ENCODE measurements at regions not wholly inside any gene's neighbourhood (a gene's known extent, or its start where the extent isn't known, plus 50 kb on each side); places are given as distances from the start of the nearest gene placed in this dataset.

DNA sequence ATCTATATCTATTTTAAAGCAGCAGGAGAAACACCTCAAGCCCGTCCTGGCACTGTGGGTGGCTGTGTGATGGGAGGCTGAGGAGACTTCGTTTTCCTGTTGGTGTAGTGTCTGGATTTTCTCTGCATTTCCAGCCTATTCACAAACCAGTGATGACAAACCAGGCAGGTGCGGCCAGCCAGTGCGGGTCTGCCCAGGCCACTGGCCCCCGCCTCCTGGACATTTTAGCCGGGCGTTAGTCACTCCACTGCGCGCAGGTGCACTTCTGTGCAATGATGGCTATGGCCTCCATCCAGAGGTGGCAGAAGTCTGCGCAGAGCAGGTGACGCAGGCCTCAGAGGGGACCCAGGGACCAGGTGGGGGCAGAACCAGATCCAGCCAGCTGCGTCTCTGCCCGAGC lies 64.9 kb upstream of the PITRM1 start:
- no peaks in the 10 kb centered on the region for H3K9me2 ChIP-seq (replicated peaks; ENCODE audit: low read depth, low read length)
- H3K4me1 ChIP-seq (ENCODE audit: insufficient read depth, low read length, poor library complexity, severe bottlenecking) = no peaks in the 10 kb centered on the region
- no peaks in the 10 kb centered on the region for H3F3A ChIP-seq (ENCODE audit: low read depth)
- H3K4me3 ChIP-seq (ENCODE audit: low read length, poor library complexity, severe bottlenecking) = no peak overlapping the region
- no peak overlapping the region for H3K4me2 ChIP-seq (ENCODE audit: low read depth, low read length, poor library complexity, severe bottlenecking)
- H2AFZ ChIP-seq (ENCODE audit: low read length) = no peak overlapping the region
- no peaks in the 10 kb centered on the region for H3K79me2 ChIP-seq (ENCODE audit: insufficient read depth, low read length)
- no peak for TF ChIP-seq EZH2phosphoT487 (IDR thresholded peaks at IDR 0.05; ENCODE audit: borderline replicate concordance)
- TF ChIP-seq, protein P1, sequence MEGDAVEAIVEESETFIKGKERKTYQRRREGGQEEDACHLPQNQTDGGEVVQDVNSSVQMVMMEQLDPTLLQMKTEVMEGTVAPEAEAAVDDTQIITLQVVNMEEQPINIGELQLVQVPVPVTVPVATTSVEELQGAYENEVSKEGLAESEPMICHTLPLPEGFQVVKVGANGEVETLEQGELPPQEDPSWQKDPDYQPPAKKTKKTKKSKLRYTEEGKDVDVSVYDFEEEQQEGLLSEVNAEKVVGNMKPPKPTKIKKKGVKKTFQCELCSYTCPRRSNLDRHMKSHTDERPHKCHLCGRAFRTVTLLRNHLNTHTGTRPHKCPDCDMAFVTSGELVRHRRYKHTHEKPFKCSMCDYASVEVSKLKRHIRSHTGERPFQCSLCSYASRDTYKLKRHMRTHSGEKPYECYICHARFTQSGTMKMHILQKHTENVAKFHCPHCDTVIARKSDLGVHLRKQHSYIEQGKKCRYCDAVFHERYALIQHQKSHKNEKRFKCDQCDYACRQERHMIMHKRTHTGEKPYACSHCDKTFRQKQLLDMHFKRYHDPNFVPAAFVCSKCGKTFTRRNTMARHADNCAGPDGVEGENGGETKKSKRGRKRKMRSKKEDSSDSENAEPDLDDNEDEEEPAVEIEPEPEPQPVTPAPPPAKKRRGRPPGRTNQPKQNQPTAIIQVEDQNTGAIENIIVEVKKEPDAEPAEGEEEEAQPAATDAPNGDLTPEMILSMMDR (conservative IDR thresholded peaks at IDR 0.05; ENCODE audit: low read length) = no peak
- no peaks in the 10 kb centered on the region for H3K27me3 ChIP-seq (ENCODE audit: insufficient read depth, low read length, poor library complexity, severe bottlenecking)
- H3K9me3 ChIP-seq (ENCODE audit: insufficient read depth, low read depth, low read length) = no peaks in the 10 kb centered on the region
- H3K9ac ChIP-seq (ENCODE audit: low read depth, low read length, poor library complexity, severe bottlenecking) = no peak overlapping the region
- no peaks in the 10 kb centered on the region for H3K36me3 ChIP-seq (ENCODE audit: insufficient read depth, low read length)
- H4K20me1 ChIP-seq (ENCODE audit: insufficient read depth, low read length, poor library complexity, severe bottlenecking) = no peaks in the 10 kb centered on the region

DNA sequence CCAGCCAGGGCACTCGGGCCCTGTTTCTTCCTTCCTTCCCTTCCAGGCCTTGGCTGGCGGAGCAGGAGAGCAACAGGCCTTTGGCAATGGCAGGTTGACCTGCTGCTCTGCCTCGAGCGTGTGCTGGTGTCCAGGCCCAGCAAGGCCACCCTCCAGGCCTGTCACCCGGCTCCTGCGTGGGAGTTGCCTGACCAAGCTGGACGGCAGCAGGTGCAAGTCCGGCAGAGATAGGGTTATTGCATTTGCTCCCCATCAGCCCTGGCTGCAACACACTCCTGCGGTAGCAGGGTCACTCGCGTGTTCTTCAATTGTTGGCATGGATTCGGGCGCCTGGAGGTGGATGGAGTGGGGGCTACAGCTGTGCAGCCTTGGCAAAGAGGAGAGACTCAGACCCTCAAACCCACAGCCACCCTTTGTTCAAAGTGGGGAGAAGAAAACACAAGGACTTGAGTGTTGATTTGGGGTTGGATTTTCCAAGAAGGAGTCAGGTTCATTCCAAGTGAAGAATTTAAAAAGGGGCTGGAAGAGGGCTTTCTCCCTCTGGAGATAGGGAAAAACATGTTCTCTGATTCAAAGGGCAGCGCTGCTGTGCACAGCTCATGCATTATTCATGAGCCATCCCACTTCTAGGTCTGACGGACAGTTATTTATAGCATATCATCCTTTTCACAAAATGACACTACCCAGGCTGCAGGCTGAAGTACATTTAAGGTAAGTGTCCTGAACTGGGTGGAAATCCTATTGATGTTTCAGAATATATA lies 64.2 kb upstream of the PITRM1 start:
- Histone ChIP-seq H3K36me3 (ENCODE audit: insufficient read depth, low read length) (no peaks in the 10 kb centered on the region), H2AFZ (ENCODE audit: low read length) (no peak overlapping the region)

DNA sequence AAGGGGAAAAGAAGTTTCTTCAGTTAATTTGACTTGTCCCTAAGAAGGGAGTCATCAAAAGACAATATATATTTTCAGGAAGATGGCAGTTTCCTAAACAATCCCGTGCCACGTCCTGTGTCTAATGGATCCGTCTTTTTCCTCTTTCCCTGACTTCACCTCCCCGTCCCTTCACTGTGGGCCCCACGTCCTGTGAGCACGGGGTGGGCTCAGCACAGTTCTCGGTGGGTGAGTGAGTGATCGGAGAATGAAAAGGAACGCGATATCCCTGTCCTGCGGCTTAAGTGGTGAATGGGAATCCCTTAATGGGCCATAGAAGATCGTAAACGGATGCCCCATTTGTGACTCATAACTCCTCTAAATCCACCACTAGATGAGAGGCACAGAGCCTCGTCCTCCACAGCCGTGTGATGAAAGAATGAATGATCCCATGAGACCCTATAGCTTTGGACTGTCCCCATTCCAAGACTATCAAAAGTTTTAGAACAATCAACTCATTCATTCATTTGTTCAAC lies 63.5 kb upstream of the PITRM1 start:
- no peaks in the 10 kb centered on the region for H3K27me3 ChIP-seq (ENCODE audit: insufficient read depth, low read length, poor library complexity, severe bottlenecking)
- H3K36me3 ChIP-seq (ENCODE audit: insufficient read depth, low read length) = no peaks in the 10 kb centered on the region
- H3K4me2 ChIP-seq (ENCODE audit: low read depth, low read length, poor library complexity, severe bottlenecking) = no peak overlapping the region
- no peaks in the 10 kb centered on the region for H3K9me3 ChIP-seq (ENCODE audit: insufficient read depth, low read depth, low read length)
- H3K9me2 ChIP-seq (replicated peaks; ENCODE audit: low read depth, low read length) = no peaks in the 10 kb centered on the region
- H3K79me2 ChIP-seq (ENCODE audit: insufficient read depth, low read length) = no peaks in the 10 kb centered on the region
- H3K9ac ChIP-seq (ENCODE audit: low read depth, low read length, poor library complexity, severe bottlenecking) = no peak overlapping the region
- H3K4me3 ChIP-seq (ENCODE audit: low read length, poor library complexity, severe bottlenecking) = no peak overlapping the region
- no peaks in the 10 kb centered on the region for H4K20me1 ChIP-seq (ENCODE audit: insufficient read depth, low read length, poor library complexity, severe bottlenecking)
- H3F3A ChIP-seq (ENCODE audit: low read depth) = no peaks in the 10 kb centered on the region
- H2AFZ ChIP-seq (ENCODE audit: low read length) = no peak overlapping the region
- TF ChIP-seq, protein P1 (conservative IDR thresholded peaks at IDR 0.05; ENCODE audit: low read length) = no peak
- TF ChIP-seq EZH2phosphoT487 (IDR thresholded peaks at IDR 0.05; ENCODE audit: borderline replicate concordance) = no peak
- no peaks in the 10 kb centered on the region for H3K4me1 ChIP-seq (ENCODE audit: insufficient read depth, low read length, poor library complexity, severe bottlenecking)

More for the DNA sequence above, 64.2 kb upstream of the PITRM1 start:
- Histone ChIP-seq H4K20me1 (ENCODE audit: insufficient read depth, low read length, poor library complexity, severe bottlenecking) (no peaks in the 10 kb centered on the region), H3K9ac (ENCODE audit: low read depth, low read length, poor library complexity, severe bottlenecking) (no peak overlapping the region), H3K4me3 (ENCODE audit: low read length, poor library complexity, severe bottlenecking) (no peak overlapping the region), H3K9me3 (ENCODE audit: insufficient read depth, low read depth, low read length) (no peaks in the 10 kb centered on the region), H3K4me1 (ENCODE audit: insufficient read depth, low read length, poor library complexity, severe bottlenecking) (no peaks in the 10 kb centered on the region), H3K4me2 (ENCODE audit: low read depth, low read length, poor library complexity, severe bottlenecking) (no peak overlapping the region), H3K27me3 (ENCODE audit: insufficient read depth, low read length, poor library complexity, severe bottlenecking) (no peaks in the 10 kb centered on the region), H3F3A (ENCODE audit: low read depth) (no peaks in the 10 kb centered on the region), H3K79me2 (ENCODE audit: insufficient read depth, low read length) (no peaks in the 10 kb centered on the region), H3K9me2 (replicated peaks; ENCODE audit: low read depth, low read length) (no peaks in the 10 kb centered on the region)
- TF ChIP-seq, protein P1 (conservative IDR thresholded peaks at IDR 0.05; ENCODE audit: low read length) = no peak
- TF ChIP-seq EZH2phosphoT487 (IDR thresholded peaks at IDR 0.05; ENCODE audit: borderline replicate concordance) = no peak
